ENCODE measurements at regions not wholly inside any gene's neighbourhood (a gene's known extent, or its start where the extent isn't known, plus 50 kb on each side); places are given as distances from the start of the nearest gene placed in this dataset.
"Not testable (repeated sequence)": the region's sequence is repeated elsewhere in the genome, so short reads cannot be mapped to it uniquely, and the experiment has no call there.

- DNase-seq (ENCODE audit: extremely low spot score), result no peak
- Histone ChIP-seq H3K36me3 (no peaks in the 10 kb centered on the region), H3K4me1 (peaks cover 0 to 14% (median 10%) of the 10 kb centered on the region in 4 donors), H3K9me3 (no peaks in the 10 kb centered on the region), H3K27ac (replicated peaks in 1 of 4) (no peak overlapping the region), H3K4me3 (no peak overlapping the region), H3K27me3 (no peaks in the 10 kb centered on the region)
- no peak for TF ChIP-seq POLR2A (IDR thresholded peaks at IDR 0.05; ENCODE audit: low read depth)
- intact Hi-C loops (cut with DNase I), result no loop called here
- 89% methylated on average over 1 of the region's 1 CpG for WGBS
Observed at GRCh38 chr5:112579599-112580170, 158.0 kb upstream of the APC start.

DNA sequence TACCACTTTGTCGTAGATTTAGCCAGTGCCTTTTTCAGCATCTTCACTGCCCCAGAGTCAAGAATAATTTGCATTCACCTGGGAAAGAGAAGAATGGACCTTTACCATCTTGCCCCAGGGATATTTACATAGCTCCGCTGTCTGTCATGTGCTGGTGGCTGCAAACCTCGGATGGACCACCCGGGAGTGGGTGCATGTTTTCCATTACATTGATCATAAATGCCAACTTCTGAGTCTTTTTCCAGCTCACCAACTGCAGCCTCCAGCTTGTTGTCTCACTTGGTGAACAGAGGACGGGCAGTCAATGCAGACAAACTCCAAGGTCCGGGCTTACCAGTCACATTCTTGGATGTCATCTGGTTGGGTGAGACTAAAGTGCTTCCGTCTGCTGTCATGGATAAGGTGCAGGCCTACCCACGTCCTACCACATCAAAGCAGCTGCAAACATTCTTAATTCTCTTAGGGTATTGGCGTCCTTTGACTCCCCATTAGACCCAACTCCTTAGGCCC, 155.8 kb upstream of the APC start:
- no peaks in the 10 kb centered on the region for H3K9me3 ChIP-seq
- intact Hi-C loops (cut with DNase I), result no loop called here
- peaks cover 0 to 2% (median 2%) of the 10 kb centered on the region in 4 donors for H3K4me1 ChIP-seq
- H3K36me3 ChIP-seq, result no peaks in the 10 kb centered on the region
- no peak overlapping the region for H3K27ac ChIP-seq (replicated peaks in 1 of 4)
- no peak overlapping the region for H3K4me3 ChIP-seq
- no peaks in the 10 kb centered on the region for H3K27me3 ChIP-seq
- TF ChIP-seq POLR2A (IDR thresholded peaks at IDR 0.05; ENCODE audit: low read depth) (no peak), EP300 (IDR thresholded peaks at IDR 0.05) (no peak), POLR2AphosphoS5 (IDR thresholded peaks at IDR 0.05) (no peak), CTCF (IDR thresholded peaks at IDR 0.05) (no peak)
- WGBS, result 93% methylated on average over 9 of the region's 9 CpGs
- no peak for DNase-seq (ENCODE audit: extremely low spot score)

DNA sequence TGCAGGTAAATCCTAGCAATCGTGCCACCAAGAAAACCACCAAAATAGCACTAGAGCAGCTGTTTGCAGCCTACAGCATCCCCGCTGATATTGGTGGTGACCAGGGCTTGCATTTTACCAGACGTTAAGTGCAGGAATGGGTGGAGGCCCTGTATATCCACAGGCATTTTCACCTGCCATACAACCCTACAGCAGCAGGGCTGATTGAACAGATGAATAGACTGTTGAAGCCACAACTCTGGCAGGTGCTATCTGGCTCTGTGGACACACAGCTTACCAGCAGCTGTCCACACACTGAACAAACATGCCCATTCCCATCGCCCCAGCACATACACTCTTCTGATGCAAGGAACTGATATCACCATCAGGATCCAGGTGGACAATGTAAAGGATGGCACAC, 154.5 kb upstream of the APC start:
- TF ChIP-seq POLR2AphosphoS5 (IDR thresholded peaks at IDR 0.05), result no peak
- TF ChIP-seq CTCF (IDR thresholded peaks at IDR 0.05), result no peak
- TF ChIP-seq POLR2A (IDR thresholded peaks at IDR 0.05; ENCODE audit: low read depth), result no peak
- TF ChIP-seq EP300 (IDR thresholded peaks at IDR 0.05), result no peak
- H3K4me1 ChIP-seq, result no peaks in the 10 kb centered on the region
- intact Hi-C loops (cut with DNase I), result no loop called here
- no peak overlapping the region for H3K4me3 ChIP-seq
- DNase-seq (ENCODE audit: extremely low spot score), result peak; percentile 66
- H3K36me3 ChIP-seq, result no peaks in the 10 kb centered on the region
- H3K27me3 ChIP-seq, result no peaks in the 10 kb centered on the region
- WGBS, result 90% methylated on average over 4 of the region's 4 CpGs
- H3K27ac ChIP-seq (replicated peaks in 1 of 4), result no peak overlapping the region
- H3K9me3 ChIP-seq, result no peaks in the 10 kb centered on the region

DNA sequence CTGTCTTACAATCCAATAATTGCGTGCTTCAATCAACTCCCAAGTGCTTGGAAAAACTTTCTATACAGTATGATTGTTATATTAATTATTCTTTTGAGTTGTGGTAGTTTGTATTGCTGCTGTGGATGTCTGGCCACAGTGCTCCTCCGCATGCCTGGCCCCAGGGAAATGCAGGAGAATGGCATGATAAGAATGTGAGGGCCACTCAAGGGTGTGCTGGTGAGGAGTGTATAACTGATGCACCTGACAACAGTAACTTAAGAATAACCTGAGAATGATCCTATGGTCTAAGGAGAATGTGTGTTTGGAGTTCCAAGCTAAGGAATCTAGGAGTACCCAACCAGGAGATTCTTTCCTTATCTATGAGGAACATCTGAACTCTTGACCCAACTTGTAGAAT, 152.9 kb upstream of the APC start:
- H3K27ac ChIP-seq (replicated peaks in 1 of 4), result no peak overlapping the region
- DNase-seq (ENCODE audit: extremely low spot score), result no peak
- H3K4me1 ChIP-seq, result no peaks in the 10 kb centered on the region
- 88% methylated on average over 2 of the region's 2 CpGs for WGBS
- no peaks in the 10 kb centered on the region for H3K36me3 ChIP-seq
- TF ChIP-seq CTCF (IDR thresholded peaks at IDR 0.05) (no peak), POLR2AphosphoS5 (IDR thresholded peaks at IDR 0.05) (no peak), POLR2A (IDR thresholded peaks at IDR 0.05; ENCODE audit: low read depth) (no peak), EP300 (IDR thresholded peaks at IDR 0.05) (no peak)
- intact Hi-C loops (cut with DNase I), result no loop called here
- H3K4me3 ChIP-seq, result no peak overlapping the region
- H3K9me3 ChIP-seq, result no peaks in the 10 kb centered on the region
- H3K27me3 ChIP-seq, result no peaks in the 10 kb centered on the region

DNA sequence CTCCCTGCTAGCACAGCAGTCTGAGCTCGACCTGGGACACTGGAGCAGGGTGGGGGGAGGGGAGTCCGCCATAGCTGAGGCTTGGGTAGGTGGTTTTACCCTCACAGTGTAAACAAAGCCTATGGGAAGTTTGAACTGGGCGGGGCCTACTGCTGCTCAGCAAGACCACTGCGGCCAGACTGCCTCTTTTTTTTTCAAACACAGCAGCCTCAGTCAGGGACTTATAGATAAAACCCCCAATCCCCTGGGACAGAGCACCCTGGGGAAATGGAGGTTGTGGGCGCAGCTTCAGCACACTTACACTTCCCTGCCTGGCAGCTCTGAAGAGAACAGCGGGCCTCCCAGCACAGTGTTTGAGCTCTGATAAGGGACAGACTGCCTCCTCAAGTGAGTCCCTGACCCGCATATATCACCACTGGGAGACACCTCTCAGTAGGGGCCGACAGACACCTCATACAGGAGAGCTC, 151.1 kb upstream of the APC start:
- no peaks in the 10 kb centered on the region for H3K4me1 ChIP-seq

GRCh38 chr5:112590858-112591257, 146.8 kb upstream of the APC start:
- H3K36me3 ChIP-seq; intact Hi-C loops (cut with DNase I); H3K27me3 ChIP-seq; H3K9me3 ChIP-seq; H3K27ac ChIP-seq (replicated peaks in 1 of 4); H3K4me3 ChIP-seq; DNase-seq (ENCODE audit: extremely low spot score): not testable (repeated sequence)
- H3K4me1 ChIP-seq, result peaks cover 0 to 12% (median 8%) of the 10 kb centered on the region in 4 donors
- WGBS, result 100% methylated on average over 1 of the region's 1 CpG

More for the DNA sequence above, 151.1 kb upstream of the APC start:
- no peak for TF ChIP-seq POLR2AphosphoS5 (IDR thresholded peaks at IDR 0.05)
- H3K27me3 ChIP-seq, result no peaks in the 10 kb centered on the region
- no peak for DNase-seq (ENCODE audit: extremely low spot score)
- 87% methylated on average over 3 of the region's 8 CpGs for WGBS
- H3K27ac ChIP-seq (replicated peaks in 1 of 4), result no peak overlapping the region
- intact Hi-C loops (cut with DNase I), result no loop called here
- H3K36me3 ChIP-seq, result no peaks in the 10 kb centered on the region
- H3K9me3 ChIP-seq, result no peaks in the 10 kb centered on the region
- H3K4me3 ChIP-seq, result no peak overlapping the region
